Activated CD8-positive, alpha-beta memory T cell treated with anti-CD3 and anti-CD28 coated beads for 48 hours (primary cell): ENCODE measurements at regions not wholly inside any gene's neighbourhood (a gene's known extent, or its start where the extent isn't known, plus 50 kb on each side); places are given as distances from the start of the nearest gene placed in this dataset.
"Not testable (repeated sequence)": the region's sequence is repeated elsewhere in the genome, so short reads cannot be mapped to it uniquely, and the experiment has no call there.

ENCODE experiments used
- DNase-seq, 3 experiments: peaks; one replicate each; pipeline ENCODE4 v3.0.0-alpha.2; 2020; ENCODE audit warnings: low read depth in 2 of 3, low spot score in 2 of 3

DNA sequence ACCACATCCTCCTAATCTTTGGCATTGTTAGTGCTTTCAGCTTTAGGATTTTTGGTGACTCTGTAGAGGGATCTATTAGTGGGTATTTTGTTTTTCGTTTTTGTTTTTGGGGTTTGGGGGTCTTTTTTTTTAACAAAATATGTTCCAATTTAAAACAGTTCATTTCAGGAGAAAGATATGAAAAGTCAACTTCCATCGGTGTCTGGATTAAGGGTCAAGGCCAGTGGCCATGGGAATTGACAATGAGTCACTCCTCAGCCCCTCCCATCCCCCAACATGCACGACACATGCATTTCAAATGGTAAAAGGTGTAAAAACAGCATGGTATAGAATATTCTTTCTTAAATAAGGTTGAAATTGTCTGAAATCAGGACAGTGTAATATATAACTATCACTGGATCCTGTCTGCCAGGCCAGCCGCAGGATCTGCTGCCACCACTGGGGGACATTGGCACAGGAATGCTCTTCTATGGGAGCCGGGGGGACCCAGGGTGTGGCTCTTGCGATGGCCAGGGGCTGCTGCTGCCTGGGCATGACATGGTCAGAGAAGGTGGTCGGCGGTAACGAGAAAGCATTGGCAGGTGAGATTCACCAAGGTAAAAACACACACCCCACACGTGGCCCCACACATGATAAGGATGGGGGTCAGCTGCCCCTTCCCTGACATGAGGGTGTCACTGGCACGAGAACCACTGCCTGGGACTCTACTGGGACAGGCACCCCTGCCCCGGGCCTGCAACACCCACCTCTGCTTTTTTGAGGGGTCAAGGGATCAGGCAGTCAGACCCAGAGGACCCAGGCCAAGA is 126.2 kb upstream of the KCTD7 start:
- no peak for DNase-seq

DNA sequence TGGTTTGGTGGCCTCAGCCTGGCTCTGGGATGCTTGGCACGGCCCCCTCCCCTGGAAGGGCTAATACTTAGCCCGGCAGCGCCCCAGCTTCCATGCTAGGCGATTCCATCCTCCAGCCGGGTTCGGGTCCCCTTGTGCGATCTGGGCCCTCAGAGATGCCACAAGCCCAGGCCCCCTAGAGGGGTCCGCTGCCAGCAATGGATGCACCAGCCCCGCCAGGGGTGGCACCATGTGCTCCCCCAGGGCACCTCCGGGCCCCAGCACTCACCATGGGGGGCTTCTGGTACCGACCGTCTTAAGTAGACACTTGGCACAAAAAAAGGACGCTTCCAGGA is 125.7 kb upstream of the KCTD7 start:
- DNase-seq, result no peak

DNA sequence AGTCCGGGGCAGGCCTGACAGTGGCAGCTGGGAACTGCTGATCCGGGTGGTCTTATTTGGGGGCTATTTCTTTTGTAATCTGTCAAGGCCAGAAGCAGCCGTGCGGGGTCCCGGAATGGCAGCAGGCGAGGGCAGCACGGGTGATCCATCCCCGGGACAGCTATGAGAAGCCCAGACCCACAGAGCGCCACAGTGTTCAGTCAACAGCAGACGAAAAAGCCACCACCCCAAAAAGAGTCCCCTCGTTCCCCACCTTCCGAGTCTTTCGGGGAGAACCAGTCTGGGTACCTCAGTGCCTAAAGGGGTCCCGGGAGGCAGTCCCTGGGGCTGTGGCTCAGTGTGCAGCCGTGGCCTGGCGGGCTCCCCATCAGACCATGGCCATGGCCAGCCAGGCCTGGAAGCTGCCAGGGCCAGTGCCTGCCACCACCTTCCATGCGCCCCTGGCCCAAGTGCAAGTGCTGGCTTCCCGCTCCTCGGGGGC is 125.1 kb upstream of the KCTD7 start:
- no peak for DNase-seq

DNA sequence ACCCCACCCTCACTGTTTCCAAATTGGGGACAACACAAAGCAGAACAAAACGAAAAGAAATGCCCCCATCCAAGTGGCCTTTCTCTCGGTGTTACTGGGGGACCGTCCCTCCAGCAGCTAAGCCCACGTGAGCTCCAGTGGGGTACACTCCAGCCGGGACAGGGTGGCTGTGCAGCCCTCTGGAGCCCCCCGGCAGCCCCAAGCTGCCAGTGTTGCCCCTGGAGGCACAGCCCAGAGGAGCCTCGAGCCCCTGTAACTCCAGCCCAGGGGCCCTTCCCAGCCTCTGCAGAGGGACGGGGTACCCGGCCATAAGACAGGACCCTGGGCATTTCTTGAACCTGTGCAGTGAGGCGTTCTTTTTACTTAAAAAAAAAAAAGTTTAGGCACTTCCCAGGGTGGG is 124.5 kb upstream of the KCTD7 start:
- DNase-seq, result no peak

DNA sequence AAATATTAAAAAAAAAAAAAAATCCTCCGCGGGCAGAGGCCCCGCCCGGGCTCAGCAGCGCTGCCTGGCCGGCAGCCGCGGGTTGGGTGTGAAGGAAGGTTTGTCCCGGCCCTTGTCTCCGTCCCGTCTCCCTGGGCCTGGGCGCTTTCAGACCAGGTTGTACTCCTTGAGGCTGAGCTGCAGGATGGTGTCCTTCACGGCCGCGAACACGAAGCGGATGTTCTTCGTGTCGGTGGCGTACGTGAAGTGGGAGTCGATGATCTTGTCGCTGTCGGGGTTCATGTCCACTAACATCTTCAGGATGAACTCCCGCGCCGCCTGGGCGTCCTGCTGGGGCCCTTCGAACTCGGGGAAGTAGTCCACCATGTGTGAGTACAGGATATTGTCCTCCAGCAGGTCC is 123.7 kb upstream of the KCTD7 start:
- DNase-seq, result no peak

DNA sequence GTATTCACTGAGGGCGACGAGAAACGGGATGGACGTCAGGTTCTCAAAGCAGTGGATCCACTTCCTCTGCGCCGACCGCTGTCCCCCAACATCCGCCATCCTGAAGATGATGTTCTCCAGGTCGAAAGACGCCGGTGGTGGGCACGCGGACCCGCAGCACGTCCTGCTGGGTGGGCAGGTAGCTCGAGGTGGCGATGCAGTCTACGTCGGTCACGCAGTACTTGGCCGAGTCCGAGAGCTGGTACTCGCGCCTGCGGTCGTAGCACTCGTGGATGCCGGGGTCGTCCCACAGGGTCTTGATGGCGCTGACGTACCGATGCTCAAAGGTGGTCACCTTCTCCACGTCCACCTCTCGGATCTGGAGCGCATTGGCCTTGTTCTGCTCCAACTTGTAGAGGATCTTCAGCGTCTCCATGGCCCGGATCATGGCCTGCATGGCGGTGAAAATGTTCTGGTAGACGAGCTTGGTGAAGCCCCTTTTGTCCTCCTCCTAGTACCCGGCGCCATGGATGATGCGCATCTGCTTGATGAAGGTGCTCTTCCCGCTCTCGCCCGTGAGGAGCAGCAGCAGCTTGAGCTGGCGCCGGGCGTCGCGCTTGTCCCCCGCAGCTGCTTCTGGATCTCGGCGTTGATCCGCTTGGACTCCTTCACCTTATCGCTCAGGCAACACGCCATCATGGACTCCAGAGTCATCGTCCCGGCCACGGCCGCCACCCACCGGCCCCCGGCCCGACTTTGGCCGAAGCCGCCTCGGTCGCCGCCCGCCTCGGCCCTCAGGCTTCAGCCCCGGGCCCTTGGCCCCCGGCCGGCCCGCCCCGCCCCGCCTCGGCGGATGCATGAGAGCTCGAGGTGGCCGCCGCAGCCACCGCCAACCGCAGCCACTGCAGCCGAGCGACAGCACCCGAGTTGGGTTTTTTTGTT is 122.9 kb upstream of the KCTD7 start:
- DNase-seq, result peak in 1 of 3 experiments; percentile 15

DNA sequence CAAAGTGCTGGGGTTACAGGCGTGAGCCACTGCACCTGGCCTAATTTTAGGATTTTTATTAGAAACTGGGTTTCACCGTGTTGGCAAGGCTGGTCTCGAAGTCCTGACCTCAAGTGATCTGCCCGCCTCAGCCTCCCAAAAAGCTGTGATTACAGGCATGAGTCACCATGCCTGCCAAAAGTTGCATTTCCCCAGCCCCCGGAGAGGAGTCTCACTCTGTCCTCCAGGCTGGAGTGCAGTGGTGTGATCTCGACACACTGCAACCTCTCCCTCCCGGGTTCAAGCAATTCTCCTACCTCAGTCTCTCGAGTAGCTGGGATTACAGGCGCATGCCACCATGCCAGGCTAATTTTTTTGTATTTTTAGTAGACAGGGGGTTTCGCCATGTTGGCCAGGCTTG is 122.0 kb upstream of the KCTD7 start:
- not testable (repeated sequence) for DNase-seq

DNA sequence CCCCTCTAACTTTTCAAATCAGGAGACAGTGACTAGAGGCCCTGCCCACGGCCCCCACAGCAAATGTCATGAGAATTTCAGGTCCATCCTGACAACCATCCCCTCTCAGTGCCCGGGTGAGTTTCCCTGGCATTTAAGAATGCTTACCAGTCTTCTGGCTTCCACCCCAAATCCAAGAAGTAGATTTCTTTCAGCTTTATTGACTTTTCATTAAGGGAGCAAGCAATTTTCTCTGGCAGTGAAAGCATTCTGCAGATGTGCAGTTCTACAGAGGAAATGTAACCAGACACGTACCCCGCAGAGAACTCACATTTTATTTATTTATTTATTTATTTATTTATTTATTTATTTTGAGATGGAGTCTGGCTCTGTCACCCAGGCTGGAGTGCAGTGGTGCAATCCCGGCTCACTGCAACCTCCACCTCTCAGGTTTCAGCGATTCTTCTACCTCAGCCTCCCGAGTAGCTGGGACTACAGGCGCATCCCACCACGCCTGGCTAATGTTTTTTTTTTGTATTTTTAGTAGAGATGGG is 120.9 kb upstream of the KCTD7 start:
- DNase-seq, result no peak

DNA sequence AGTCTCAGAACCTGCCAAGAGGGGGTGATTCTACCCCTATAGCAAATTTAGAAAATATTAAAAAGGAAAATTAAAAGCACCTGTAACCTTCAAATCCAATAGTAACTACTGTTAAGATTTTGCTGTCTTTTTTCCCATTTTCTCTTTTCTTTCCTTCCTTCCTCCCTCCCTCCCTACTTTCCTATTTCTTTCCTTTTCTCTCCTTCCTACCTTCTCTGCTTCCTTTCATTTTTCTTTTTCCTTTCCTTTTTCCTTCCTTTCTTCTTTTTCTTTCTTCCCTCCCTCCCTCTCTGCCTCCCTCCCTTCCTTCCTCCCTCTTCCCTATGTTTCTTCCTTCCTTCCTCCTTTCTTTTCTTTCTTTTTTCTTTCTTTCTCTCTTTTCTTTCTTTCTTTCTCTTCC is 120.2 kb upstream of the KCTD7 start:
- DNase-seq, result no peak

DNA sequence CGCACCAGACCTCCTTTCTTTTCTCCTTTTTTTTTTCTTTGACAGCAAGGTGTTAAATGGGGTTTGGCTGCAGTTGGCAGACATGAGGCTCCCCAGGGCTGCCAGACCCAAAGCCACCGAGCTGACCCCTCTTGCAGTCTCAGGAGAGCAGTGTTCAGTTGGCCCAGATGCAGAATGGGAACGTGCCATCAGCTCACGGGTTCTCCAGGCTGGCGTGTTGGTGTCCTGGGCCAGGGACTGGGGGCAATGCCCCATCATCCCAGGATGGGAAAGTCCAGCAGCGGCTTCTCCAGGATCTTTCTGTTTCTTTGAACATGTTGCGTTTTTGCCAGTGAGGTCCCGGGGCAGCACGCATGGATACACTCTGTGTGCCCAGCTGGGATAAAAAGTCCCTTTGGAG is 114.6 kb upstream of the KCTD7 start:
- no peak for DNase-seq

DNA sequence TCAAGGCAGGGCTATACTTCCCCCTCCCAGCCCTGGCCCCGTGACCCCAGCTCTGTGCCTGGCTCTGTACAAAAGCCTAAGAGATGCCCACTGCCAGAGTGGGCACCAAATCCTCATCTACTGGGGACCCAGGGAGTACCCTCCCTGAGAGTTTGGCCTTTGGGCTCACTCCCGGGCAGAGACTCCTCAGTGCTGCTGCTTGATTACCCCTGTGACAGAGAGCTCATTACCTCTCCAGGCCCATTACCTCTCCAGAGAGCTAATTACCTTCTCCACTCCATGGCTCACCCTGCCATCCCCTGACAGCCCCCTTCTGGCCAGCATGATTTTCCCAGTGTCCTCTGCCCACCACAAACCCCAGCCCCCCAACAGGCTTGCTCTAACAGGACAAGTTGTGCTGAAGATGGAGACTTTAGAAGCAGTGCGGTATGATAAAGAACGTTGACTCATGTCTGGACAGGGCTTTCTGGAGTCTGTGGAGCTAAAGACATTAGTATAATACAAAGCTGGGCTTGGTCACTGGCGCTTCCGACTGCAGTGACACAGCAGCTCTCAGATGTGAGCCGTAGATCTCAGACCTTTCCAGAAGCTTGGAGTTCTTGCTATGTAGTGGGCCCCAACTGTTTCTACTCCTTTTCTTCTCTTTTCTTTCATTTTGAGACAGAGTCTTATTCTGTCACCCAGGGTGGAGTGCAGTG is 111.3 kb upstream of the KCTD7 start:
- DNase-seq, result no peak

DNA sequence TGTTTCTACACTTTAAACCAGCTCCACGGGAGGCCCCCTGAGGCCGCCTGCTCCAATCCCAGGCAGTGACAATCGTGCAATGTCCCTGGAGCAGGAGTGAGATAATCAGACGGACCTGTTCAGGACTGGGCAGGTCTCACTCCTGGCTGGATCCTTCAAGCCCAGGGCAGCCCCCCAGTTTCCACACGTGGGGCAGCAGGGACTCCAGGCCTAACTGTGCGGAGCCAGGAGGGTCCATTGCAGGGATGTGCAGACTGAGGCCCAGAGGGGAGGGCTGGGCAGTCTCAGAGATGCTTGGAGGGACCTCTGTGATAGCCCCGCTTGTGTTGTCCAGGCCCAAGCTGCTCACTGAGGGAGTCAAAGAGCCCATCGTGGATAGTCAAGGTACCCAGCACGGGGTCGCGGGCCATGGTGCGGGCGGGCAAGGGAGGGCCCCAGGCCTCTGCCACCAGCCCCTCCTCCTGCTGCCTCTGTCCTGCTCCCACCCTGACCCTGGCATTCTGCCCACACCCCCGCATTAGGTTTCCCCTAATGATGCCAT is 110.5 kb upstream of the KCTD7 start:
- no peak for DNase-seq

DNA sequence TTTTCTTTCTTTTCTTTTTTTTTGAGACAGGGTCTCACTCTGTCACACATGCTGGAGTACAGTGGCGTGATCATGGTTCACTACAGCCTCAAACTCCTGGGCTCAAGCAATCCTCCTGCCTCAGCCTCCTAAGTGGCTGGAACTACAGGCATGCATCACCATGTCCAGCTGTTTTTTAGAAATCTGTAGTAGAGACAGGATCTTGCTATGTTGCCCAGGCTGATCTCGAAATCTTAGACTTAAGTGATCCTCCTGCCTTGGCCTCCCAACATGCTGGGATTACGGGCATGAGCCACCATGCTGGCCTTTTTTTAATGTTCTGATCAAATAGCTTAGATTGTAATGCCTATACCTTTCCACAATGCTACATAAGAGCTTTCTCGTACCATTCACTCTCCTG is 107.0 kb upstream of the KCTD7 start:
- DNase-seq, result no peak

DNA sequence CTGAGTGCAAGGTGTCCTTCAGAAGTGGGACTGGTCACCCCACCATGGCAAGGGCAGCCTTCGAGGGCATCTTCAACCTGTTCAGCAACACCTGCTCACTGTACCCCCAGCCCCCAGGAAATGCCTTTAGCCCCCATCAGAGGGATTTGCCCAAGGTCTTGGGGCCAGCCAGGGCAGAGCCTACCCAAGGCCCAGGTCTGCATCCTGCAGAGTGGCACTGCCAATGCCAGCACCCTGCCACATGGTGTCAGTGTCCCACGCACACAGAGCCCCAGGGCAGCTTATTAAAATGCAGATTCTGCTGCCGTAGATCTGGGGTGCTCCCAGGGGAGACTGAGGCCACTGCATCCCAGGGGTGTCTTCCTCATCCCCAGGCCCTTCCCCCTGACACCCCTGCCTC is 106.2 kb upstream of the KCTD7 start:
- DNase-seq, result no peak

DNA sequence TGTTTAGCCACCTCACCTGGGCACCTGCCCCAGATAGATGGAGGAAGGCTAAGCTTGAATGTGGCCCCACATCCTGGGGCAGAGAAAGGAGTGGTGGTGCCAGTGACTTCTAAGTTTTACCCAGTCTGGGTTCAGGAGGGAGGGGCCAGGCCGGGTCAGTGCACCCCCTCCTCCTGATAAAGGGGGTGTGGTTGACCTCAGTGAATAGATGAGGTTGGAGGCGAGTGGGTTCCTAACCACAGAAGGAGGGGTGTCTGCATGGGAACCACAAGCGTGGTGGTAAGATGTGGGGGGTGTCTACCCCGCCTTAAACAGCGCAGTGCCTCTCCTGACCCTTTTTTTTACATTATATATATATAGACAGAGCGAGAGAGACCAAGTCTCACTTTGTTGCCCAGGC is 105.3 kb upstream of the KCTD7 start:
- no peak for DNase-seq

DNA sequence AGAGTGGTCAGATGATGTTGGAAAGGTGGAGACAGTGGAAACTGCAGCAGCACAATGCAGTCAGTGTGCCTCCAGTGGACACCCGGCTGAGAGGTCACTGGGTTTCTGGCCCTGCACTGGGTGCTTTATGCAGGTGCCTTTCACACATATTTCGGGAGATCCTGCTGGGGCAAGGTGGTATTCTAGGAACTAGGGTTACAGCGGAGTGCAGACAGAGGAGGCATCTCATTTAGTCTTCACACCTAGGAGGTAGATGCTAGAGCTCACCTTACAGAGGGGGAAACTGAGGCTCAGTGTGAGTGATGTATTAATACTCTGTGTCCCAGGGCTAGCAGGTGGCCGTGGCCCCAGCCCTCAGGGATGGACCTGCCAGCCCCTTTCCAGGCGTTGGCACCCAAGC is 103.9 kb upstream of the KCTD7 start:
- no peak for DNase-seq

DNA sequence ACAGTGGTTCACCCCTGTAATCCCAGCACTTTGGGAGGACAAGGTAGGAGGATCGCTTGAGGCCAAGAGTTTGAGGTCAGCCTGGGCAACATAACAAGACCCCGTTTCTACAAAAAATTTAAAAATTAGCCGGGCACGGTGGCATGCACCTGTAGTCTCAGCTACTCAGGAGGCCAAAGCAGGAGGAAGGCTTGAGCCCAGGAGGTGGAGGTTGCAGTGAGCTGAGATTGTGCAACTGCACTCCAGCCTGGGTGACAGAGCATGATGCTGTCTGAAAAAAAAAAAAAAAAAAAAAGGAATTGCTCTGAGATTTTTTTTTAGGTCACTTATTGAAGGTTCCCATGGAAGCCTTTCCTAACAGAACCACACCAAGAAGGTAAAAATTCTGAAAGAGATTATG is 101.9 kb upstream of the KCTD7 start:
- DNase-seq, result not testable (repeated sequence)

DNA sequence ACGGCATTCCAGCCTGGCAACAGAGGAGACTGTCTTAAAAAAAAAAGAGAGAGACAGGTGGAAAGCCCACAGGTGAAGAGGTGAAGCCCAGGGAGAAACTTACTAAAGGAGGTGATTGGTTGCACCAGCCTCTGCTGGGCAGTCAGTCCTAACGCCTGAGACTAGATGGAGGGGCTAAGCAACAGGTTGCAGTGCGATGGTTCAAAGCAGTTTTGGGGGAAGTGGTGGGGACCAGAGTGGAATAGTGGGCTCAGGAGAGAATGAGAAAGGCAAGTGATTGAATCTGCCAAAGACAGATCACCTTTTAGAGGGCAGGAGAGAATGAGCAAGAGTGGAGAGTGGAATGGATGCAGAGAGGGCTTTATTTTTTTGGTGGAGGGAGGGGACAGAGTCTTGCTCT is 100.0 kb upstream of the KCTD7 start:
- DNase-seq, result no peak

DNA sequence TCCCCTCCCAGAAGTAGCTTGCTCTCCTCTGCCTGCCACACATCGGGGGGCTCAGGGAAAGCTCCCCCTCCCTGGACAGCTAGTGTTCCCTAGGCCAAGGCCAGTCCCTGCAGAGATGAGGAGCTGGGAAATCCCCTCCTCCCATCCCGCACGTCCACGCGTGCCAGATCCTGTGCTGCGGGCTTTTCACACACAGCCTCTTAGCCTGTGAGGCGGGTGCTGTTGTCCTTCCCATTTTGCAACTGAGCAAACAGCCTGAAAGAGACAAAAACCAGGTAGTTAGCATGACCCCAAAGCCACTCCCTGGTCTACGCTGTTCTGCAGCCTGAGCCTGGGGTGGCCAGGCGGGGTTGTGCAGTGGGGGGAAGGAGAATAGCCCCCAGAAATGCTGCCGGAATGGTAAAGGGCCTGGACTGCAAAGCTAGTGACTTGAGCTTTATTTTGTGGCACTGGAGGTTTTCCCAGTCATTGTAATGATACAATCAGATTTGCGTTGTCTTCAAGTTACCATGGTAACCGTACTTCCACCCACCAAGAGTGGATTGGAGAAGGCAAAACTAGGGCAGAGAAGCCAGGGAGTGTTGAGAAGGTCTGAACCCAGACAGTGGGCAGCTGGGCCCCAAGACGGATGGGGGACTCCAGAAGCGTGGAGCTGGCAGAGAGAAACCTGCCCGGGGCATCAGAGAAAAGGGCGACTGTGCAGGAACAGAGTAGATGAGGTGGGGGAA is 98.6 kb upstream of the KCTD7 start:
- no peak for DNase-seq
